RKO (cell line): ENCODE measurements at regions not wholly inside any gene's neighbourhood (a gene's known extent, or its start where the extent isn't known, plus 50 kb on each side); places are given as distances from the start of the nearest gene placed in this dataset.

Experiments used
- DNase-seq: peaks from one replicate; pipeline ENCODE4 v3.0.0-alpha.2; 2016; ENCODE audit warnings: low spot score

DNA sequence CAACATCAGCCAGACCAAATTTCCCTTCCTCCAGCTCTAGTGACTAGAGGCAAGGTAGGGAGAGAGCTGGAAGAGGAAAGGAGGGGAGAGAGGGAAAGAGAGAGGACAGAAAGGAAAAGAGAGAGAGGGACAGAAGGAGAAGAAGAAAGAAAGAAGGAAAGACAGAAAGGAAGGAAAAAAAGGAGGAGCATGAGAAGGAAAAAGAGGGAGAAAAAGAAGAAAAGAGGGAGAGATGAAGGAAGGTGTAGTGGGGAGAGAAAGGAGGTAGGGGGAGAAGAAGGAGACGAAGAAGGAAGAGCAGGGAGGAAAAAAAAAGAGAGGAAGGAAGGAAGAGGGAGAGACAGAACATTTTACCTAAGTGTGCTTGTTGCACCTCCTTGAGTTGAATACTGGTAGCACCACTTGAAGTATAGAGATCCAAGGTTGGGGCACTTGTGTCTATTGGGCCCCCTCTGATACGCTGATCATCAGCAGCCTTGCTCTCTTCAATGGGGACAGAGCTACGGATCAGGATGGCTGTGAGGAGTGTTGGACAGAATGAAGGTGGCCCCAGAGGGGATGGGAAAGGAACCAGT, 232.5 kb downstream of the SUDS3 start:
- no peak for DNase-seq

DNA sequence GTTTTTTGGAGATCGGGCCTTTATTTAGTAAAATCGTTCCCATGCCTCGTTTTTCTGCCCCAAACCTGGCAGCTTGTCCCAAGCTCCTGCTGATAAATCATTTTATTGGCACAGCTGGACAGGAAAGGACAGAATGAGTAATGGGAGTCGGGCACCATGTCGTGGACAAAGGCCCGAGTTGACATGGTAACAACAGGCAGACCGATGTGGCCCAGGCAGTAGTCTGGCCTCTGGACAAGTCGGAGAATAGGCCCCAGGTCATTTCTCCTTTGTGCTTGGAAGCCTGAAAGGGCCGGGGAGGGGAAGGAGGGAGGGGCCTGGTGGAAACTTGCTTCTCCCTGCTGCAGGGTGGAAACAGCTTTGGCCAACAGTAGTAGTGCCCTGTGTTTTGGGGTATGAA, 234.9 kb downstream of the SUDS3 start:
- DNase-seq, result no peak

DNA sequence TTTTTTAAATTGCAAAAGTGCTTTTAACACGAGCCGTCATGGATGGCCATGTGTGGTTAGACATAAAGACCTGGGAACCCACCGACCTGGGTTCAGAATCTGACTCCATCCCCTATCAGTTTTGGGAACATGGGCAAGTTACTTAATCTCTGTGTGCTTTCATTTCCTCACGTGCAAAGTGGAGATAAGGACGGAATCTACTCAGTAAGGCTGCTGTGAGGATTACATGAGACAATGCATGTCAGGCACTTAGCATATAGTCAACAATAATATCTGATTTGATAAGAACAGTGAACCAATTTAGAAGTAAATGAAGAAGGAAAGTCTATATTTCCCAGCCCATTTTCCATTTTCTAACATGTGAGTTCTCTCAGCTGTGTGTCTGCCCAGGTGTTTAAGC, 235.4 kb downstream of the SUDS3 start:
- DNase-seq, result no peak

DNA sequence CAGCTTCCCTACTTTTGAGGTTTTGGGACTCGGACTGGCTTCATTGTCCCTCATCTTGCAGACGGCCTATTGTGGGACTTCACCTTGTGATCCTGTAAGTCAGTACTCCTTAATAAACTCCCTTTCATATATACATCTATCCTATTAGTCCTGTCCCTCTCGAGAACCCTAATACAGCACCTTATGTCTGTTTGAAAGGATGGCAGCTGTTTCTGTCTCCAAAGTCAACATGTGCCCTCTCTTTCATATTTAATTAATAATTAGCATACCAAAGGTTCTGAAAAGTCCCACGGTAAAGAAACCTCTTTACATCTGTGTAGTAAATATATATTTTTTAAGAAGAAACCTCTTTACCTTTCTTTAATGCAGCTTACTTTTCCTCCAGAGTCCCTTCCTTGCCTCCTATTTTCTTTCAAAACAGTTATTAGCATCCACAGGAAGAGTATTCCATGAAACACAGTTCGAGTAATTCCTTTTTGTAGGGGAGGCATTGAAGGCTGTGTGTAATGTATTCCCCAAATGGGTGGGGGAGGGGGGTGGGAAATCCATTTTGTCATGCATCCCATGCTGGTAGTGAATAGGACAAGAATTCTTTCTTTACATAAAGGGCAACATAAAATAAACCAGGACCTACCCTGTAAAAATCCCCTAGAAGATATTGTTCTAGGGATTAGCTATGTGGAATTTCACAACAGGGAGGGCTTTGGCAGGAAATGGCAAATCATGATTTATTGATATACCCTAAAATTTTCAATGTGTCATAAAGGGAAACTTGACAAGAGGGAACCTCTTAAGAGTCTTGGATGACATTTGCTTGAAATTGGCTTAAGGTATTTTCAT, 241.5 kb downstream of the SUDS3 start:
- DNase-seq, result no peak

DNA sequence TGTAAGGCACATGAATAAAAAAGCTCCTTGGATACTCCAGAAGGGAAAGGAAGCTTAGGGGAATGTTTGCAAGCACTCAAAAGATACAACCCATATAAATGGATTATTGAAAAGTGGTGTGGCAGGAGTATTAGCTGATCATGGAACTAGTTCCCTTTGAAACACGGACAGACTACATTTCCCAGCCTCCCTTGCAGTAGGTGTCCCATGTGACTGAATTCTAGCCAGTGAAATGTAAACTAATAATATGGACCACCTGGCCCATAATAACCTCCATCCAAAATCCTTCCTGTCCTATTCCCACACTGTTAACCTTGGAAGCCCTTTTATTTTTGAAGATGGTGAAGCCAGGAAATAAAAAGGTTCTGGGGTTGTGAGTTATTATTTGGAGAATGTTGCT, 242.3 kb downstream of the SUDS3 start:
- no peak for DNase-seq

DNA sequence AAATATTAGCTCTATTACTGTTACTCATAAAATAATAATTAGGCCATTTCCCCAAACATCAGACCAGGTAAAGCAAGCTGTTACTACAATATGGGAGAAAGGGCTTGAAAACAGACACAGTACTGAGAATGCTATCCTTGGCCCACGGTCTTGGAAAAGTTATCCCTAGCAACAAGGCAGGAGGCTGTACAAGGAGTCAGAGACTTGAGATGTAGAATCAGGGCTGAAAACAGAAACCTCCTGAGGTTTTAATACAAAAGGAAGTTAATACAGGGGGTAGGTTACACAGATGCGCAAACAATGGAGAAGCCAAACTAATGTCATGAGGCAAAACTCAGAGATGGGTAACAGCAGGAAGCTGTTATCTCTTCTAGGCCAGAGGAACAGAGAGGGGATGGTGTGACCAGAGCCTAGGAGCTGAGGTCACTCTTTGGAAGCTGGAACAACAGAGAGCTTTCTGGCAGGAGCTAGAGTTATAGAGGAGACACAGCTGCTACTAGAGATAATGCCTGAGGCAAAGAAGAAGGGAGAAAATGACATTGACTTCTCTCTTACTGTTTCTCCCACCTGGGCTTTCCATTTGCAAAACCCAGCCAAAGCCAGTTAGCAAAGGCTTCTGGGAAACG, 248.8 kb downstream of the SUDS3 start:
- no peak for DNase-seq

DNA sequence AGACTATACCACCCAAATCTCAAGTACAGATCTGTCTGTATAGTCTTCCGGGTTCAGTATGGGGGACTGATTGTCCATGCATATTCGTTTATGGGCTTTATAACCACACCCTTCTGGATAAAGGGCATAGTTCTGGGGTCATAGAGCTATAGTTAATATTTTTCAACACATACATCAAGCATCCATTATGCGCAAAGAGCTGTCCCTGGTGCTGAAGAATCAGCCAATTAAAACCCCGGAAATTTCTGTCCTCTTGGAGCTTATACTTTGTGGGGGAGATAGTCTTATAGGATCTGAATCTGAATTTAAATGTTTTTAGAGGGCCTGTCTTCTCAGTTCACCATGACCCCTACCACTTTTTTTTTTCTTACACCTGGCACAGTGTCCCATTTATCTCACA, 256.7 kb downstream of the SUDS3 start:
- peak; percentile 15 for DNase-seq

DNA sequence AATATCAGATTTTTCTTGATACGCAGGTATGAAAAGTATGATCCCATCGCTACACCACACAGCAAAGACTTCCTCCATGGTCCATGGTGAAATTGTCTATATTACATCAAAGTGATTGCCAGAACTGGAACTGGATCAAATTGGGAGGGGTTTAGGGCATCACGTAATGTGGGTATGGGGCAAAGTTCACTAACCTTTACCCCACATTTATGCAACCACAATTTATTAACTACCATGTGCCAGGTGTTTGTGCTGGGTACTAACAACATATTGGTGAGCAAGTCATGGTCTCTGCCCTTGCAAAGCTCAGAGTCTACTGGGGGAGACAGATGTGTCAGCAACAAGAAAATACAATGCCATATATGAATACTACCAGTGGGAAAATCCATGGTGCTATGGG, 258.9 kb downstream of the SUDS3 start:
- DNase-seq, result no peak

DNA sequence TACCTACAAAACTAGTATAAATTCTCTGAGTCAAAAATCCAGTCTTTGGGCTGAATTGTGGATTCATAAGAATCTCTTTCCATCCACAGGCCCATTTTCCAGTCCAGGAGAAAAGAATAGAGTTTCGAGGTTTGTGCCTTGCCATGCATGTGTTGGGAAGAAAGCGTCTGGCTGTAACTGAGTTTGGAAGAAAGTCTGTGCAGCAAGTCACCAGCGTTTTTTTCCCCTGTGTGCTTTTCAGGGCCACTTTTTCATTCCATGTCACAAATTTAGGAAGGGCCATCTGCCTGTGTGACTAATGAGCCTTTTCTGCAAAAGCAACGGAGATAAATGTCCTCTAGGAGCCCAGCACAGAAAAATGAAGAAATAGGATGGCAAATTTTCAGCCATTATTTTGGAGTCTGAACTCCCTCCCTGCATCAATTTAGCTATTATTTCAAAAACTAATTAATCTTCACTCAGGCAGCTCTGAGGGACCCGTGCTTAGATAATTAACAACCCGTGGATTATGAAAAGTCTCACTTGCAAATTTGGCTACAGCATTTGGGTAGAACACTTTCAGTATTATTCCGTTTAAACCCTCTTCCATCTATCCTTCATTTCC, 261.5 kb downstream of the SUDS3 start:
- DNase-seq, result no peak

DNA sequence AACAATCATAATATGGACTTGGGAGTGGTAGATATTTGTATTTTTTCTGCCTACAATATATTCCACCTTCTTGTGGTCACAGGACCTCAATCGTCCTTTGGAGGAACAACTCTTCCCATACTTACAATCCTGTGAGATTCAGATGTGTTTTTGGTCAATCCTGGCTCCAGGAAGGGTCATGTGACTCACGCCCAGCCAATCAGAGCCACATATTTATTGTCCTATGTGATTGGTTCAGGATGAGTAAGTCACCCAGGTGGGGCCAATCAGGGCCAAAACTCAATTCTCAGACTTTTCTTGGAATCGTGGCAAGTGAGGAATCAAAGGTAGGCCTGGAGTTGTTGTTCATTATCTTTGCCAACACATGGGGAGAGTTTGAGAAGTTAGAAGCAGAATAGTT, 264.9 kb downstream of the SUDS3 start:
- no peak for DNase-seq

DNA sequence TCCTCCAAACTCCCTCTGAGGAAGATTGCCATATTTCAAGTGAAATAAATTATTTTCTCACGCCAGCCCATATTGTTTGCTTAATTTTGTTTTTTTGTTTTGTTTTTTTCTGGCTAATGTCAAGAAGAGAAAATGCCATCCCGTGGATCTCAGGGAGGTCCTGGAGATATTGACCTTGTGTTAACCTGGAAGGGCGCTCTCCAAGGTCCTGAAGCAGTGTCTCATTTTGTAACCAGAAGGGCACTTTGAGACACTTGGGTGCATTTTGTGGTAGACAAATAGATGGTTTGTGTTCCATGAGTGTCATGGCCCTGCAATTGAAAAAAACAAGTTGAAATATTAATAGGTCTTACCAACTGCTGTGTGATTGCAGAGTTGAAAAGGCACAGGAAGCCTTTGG, 268.9 kb downstream of the SUDS3 start:
- DNase-seq, result peak; percentile 64

DNA sequence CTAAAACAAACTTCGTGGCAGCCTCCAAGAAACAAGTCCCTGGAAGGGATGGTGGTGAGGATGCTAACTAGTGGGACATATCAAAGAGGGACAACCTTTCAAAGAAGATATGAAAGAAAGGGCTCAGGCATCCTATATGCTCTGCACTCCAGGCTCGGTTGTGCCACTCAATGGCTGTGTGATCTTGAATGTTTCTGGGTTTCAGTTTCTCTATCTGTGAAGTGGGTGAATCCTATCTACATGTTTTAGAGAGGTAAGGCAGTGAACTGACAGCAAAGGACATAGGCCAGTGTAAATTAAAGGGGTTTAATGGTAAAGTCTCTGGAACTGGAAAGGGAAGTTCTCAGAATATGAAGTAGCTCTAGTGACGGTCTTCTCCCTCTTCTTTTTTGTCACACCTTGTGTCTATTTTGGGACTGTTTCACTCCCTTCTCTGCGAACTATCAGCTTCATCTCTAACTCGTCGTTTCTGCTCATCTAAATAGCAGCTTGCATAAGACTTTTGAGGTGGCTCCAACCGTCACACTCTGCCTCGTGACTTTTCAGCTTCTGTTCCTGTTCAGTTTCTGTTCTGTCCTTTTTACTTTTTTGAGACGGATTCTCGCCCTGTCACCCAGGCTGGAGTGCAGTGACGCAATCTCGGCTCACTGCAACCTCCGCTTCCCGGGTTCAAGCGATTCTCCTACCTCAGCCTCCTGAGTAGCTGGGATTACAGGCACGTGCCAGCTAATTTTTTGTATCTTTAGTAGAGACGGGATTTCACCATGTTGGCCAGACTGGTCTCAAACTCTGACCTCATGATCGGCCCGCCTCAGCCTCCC, 273.6 kb downstream of the SUDS3 start:
- DNase-seq, result no peak

DNA sequence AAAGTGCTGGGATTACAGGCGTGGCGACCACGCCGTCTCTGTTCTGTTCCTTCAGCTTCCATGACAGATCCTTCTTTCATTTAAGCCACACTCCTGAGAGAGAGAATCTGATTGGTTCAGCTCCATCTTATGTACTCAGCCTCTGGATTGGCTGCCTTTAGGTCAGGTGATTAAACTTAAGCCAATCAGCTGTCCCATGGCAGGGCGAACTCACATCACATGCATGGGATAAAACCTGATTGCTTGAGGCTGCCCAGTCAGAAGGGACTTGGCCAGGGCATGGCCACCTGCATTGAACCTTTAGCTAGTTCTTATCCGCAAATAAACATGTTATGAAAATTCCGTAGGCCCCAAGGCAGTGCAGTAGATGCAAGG, 274.2 kb downstream of the SUDS3 start:
- no peak for DNase-seq

DNA sequence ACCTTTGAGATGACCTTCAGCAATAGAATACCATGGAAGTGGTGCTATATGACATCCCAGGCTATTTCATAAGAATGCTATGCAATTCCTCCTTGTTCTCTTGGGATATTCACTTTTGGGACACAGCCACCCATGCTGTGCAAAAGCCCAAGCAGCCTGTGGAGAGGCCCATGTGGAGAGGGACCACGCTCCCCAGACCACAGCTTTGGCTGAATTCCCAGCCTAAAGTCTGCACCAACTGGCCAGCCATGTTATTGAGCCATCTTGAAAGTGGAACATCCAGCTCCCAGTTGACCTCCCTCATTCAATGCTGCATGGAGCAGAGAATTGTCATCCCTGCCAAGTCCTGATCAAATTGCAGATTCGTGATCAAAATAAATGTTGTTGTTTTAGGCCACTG, 275.1 kb downstream of the SUDS3 start:
- no peak for DNase-seq

DNA sequence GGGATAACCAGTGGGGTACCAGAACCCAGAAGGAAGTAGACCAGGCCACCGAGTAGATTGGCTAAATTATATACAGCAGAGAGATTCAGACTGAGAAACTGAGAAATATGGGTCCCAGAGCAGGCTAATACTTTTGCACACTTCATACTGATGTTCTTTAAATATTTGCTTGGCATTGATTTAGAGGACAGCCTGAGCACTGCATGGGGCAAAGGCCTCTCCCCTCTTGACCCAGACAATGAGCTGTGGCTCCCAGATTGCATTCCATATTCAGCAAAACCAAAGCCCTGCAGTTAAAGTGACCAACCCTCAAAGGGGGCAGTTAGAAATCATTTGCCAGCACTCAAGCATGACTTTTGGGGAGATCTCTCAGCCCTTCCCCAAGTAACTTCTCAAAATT, 279.2 kb downstream of the SUDS3 start:
- no peak for DNase-seq

DNA sequence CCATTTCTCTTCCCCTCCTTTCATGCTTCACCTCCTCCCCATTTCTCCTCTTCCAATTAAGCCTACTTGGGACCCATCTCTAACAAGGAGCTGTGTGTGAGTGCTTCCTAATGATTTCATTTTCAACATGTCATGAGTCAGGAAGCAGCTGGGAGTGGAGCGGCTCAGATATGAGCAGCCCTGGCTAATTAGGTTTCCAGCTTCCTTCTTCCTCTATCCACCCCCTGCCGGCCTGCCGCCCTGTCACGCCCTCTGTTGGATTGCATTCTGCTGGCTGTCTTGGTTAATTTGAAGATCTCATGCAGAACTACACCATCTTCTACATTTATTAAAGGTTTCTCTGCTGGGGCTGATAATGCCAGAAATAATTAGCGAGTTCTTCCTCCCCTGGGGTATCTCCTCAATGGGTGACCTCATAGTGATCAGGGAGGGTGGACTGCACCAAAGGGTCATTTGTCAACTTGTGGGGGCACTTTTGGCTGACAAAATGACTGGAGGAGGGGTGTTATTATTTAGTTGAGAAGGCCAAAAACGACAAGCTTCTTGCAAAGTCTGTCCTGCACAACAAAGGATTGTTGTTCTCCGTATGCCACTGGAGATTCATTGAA, 300.9 kb upstream of the SRRM4 start:
- peak; percentile 41 for DNase-seq

DNA sequence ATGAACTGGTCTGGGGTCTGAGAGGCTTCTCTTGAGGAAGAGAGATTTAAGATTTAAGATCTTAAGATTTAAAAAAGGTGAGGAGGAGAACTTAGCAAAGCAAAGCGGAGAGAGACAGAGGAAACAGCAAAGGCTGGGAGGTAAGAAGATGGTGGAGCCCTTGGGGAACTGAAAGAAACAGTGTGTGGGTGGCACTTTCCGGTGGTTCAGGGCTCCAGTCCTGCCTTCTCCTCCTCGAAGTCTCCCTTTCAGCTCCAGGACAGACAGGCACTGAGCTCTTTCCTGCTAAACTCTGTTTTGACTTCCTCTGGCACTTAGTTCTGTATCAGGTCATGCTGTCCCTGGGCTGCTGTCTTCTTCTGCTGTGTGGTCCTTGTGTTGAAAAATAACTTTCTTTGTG, 298.7 kb upstream of the SRRM4 start:
- no peak for DNase-seq

DNA sequence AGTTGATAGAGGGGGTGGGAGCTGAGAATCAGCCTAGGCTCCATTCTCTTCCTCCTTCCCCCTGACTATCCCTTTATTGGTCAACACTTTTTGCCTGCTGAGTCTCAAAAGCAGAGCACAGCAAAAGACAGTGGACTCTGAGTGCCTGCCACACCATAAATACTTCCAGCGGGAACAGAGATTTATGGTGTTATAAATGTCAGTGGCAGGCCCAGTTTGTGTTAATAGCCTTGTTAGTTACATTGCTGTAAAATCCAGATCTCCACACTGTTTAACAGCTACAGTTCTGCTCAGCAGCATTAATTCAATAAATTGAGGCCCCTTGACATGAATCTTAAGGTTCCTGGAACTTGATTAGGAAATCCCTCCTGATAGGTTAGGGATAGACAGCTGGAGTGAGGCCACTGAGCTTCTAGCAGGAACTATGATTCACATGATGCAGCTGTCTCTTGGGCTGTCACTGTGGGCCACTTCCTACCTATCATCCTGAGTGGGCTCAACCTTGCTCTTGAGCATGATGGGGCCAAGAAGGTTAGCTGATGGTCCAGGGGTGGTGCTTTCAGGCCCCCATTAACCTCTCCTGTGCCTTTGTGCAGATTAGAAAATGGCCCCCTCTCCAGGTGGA, 295.2 kb upstream of the SRRM4 start:
- no peak for DNase-seq

DNA sequence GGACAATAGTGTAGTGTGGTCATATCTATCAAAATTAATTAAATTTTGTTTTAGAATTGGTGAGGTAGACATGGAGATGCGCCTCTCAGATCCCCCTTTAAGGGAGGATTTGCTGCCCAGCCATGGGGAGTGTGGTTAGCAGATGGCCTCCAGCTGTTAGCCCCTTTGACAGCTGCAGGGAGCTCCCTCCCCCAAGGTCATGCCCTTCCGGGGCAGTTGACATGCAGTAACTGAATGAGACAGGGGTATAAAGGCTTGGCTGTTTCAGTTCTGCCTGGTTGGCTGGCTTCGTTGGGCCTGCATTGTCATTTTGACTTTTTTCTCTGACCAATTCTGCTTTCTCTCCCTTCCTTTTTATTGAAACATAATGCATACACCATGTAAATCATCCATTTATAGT, 291.5 kb upstream of the SRRM4 start:
- DNase-seq, result no peak

DNA sequence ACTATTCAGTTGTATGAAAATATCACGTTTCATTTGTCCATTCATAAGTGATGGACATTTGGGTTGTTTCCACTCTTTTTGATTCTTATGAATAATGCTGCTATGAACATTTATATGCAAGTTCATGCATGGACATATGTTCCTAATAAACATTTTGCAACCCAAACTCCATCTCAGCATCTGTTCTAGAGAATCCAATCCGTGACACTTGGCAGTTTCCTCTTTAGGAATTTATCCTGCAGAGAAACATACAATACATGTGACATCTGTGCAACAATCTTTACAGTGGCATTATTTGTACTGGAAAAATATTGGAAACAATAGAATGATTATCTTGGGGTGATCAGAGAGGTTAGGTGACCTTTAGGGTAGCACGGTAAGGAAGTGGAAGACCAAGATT, 290.8 kb upstream of the SRRM4 start:
- no peak for DNase-seq

DNA sequence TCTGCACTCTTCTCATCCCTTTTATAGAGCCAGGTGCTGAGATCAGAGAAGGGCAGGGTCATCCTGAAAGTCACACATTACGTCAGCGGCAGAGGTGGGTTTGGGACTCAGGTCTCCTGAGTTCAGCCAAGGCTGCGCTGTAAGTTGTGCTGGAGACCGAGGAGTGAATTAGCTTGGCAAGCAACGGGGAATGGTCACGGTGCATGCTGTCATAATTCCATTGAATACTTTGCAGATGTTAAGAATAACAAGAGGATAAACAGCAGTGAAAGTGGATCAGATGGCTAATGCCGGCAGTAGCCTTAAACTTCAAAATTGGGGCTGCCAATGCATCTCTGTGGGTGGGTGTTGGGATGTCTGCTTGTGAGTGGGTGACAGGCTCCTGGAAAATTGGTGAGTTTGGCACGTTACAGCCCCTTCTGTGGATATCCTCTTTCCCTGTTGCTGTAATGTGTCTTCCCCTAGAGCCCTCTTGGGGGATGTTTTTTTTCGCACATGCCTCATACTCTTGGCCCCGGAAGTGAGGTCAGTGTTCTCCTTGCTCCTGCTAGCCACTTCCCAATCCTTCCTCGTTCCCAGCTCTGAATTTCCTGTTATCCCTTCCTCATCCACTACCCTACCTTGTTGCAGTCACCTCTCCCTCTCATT, 287.1 kb upstream of the SRRM4 start:
- DNase-seq, result no peak
